Breast epithelium (tissue), 4 donors: ENCODE measurements at regions not wholly inside any gene's neighbourhood (a gene's known extent, or its start where the extent isn't known, plus 50 kb on each side); places are given as distances from the start of the nearest gene placed in this dataset.

ENCODE experiments used
- DNase-seq, 2 donors: peaks; one replicate each; pipeline ENCODE4 v3.0.0-alpha.2; 2019; ENCODE audit warnings: low spot score in 2 of 2
- H3K27ac ChIP-seq, 2 donors: fragments of 200-600 bp; sonication (generic) in 1 of 2; one replicate each; pipeline ENCODE4 v1.5.1; 2016 to 2019; ENCODE audit warnings: mild to moderate bottlenecking in 1 of 2
- H3K27me3 ChIP-seq, 2 donors: fragments of 200-600 bp; sonication (generic) in 1 of 2; one replicate each; pipeline versions ENCODE4 v1.5.1 to v1.6.0; 2017 to 2019; ENCODE audit warnings: control low read depth in 1 of 2, mild to moderate bottlenecking in 1 of 2
- H3K36me3 ChIP-seq: fragments of 200-600 bp; one replicate; pipeline ENCODE4 v1.5.1; 2019
- H3K4me1 ChIP-seq, 2 donors: fragments of 200-600 bp; sonication (generic); one replicate each; pipeline ENCODE4 v1.5.1; 2016 to 2019; ENCODE audit warnings: control low read depth in 1 of 2
- H3K4me3 ChIP-seq, 3 donors: fragments of 200-600 bp; sonication (generic); 1 replicate in 2 of 3; 2 replicates in 1 of 3; pipeline ENCODE4 v1.5.1; 2016 to 2019; ENCODE audit warnings: mild to moderate bottlenecking in 3 of 3, moderate library complexity in 2 of 3
- H3K9me3 ChIP-seq, 2 donors: fragments of 200-600 bp; sonication (generic) in 1 of 2; one replicate each; pipeline ENCODE4 v1.5.1; 2016 to 2019; ENCODE audit warnings: control low read depth in 1 of 2
- POLR2A ChIP-seq: fragments of 450-650 bp; IDR thresholded peaks from one replicate; pipeline ENCODE4 v1.6.1; 2016; ENCODE audit warnings: antibody characterized with exemption, mild to moderate bottlenecking, moderate library complexity
- POLR2AphosphoS5 ChIP-seq, 3 donors: sonication (generic); formaldehyde crosslinking; IDR thresholded peaks; one replicate each; pipeline ENCODE4 v1.6.1; 2017; ENCODE audit warnings: antibody characterized with exemption in 3 of 3
- intact Hi-C: fragments of 100-400 bp; cut with DNase I; formaldehyde crosslinking; loops from one replicate; pipeline ENCODE4 v1.15.1; 2023; ENCODE audit warnings: low total_unique reads
- TF ChIP-seq, protein P1 (sequence below), 3 donors: fragments of 450-650 bp; IDR thresholded peaks; one replicate each; pipeline ENCODE4 v1.5.1; 2016 to 2017; ENCODE audit warnings: antibody characterized with exemption in 3 of 3, mild to moderate bottlenecking in 3 of 3, moderate library complexity in 3 of 3

DNA sequence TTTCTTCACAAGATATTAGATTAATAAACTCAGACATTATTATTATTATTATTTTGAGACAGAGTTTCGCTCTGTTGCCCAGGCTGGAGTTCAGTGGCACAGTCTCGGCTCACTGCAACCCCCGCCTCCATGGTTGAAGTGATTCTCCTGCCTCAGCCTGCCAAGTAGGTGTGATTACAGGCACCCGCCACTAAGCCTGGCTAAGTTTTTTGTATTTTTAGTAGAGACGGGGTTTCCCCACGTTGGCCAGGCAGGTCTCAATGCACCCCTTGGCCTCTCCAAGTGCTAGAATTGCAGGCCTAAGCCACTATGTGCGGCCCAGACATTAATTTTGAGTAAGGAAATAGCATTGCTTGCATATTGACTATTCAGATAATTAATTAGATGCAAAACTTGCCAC is 554.9 kb upstream of the LRFN5 start:
- H3K4me1 ChIP-seq = no peaks in the 10 kb centered on the region
- intact Hi-C loops = no loop called here
- DNase-seq = no peak
- H3K27me3 ChIP-seq = no peaks in the 10 kb centered on the region
- H3K27ac ChIP-seq = no peak overlapping the region
- TF ChIP-seq, protein P1, sequence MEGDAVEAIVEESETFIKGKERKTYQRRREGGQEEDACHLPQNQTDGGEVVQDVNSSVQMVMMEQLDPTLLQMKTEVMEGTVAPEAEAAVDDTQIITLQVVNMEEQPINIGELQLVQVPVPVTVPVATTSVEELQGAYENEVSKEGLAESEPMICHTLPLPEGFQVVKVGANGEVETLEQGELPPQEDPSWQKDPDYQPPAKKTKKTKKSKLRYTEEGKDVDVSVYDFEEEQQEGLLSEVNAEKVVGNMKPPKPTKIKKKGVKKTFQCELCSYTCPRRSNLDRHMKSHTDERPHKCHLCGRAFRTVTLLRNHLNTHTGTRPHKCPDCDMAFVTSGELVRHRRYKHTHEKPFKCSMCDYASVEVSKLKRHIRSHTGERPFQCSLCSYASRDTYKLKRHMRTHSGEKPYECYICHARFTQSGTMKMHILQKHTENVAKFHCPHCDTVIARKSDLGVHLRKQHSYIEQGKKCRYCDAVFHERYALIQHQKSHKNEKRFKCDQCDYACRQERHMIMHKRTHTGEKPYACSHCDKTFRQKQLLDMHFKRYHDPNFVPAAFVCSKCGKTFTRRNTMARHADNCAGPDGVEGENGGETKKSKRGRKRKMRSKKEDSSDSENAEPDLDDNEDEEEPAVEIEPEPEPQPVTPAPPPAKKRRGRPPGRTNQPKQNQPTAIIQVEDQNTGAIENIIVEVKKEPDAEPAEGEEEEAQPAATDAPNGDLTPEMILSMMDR (IDR thresholded peaks at IDR 0.05) = no peak
- no peak for TF ChIP-seq POLR2A
- TF ChIP-seq POLR2AphosphoS5 (IDR thresholded peaks at IDR 0.05) = no peak
- H3K4me3 ChIP-seq = no peak overlapping the region
- H3K9me3 ChIP-seq = no peaks in the 10 kb centered on the region
- no peaks in the 10 kb centered on the region for H3K36me3 ChIP-seq

DNA sequence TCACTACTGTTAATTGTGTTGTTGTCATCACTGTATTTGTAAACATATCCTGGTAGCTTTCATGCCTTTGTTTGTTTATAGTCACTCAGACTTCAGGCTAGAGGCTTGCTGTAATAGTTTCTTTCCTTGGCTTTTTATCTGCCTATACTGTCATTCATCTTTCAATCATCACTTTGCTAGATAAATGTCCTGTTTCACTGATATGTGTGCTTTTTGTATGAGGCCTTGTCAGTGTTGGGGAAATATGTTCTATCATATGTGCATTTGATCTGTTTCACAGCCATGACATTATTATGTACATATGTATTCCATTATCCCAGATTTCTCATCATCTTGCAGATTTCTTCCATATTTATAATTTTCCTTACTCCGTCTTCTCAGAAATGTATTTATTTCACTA is 558.9 kb upstream of the LRFN5 start:
- H3K27me3 ChIP-seq = no peaks in the 10 kb centered on the region
- no peak for TF ChIP-seq POLR2A
- TF ChIP-seq, protein P1 (IDR thresholded peaks at IDR 0.05) = no peak
- no peak for TF ChIP-seq POLR2AphosphoS5 (IDR thresholded peaks at IDR 0.05)
- H3K27ac ChIP-seq = no peak overlapping the region
- H3K4me3 ChIP-seq = no peak overlapping the region
- no peak for DNase-seq
- no peaks in the 10 kb centered on the region for H3K9me3 ChIP-seq
- intact Hi-C loops = no loop called here
- H3K4me1 ChIP-seq = no peaks in the 10 kb centered on the region
- no peaks in the 10 kb centered on the region for H3K36me3 ChIP-seq

DNA sequence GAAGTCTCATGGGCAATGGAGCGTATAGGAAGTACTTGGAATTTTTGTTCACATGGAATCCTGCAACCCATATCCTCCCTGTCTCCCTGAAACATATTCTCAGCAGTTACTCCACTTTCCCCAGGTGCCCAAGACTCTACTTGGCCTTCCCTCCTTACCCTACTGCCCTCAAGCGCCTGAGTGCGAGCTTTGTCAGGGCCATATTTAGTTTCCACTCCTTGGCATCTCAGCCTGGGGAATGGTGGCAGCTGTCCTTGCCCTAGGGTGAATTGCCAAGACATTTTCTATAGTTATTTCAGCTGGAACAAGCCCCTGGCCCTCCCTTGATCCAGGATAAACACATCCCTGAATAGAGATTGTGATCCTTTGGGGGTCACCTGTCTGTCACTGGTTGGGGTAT is 569.3 kb upstream of the LRFN5 start:
- Histone ChIP-seq H3K9me3 (no peaks in the 10 kb centered on the region), H3K36me3 (no peaks in the 10 kb centered on the region), H3K27me3 (no peaks in the 10 kb centered on the region), H3K4me1 (no peaks in the 10 kb centered on the region), H3K4me3 (no peak overlapping the region), H3K27ac (no peak overlapping the region)
- intact Hi-C loops = no loop called here
- DNase-seq = no peak
- TF ChIP-seq POLR2AphosphoS5 (IDR thresholded peaks at IDR 0.05) (no peak), POLR2A (no peak)
- TF ChIP-seq, protein P1 (IDR thresholded peaks at IDR 0.05) = no peak

DNA sequence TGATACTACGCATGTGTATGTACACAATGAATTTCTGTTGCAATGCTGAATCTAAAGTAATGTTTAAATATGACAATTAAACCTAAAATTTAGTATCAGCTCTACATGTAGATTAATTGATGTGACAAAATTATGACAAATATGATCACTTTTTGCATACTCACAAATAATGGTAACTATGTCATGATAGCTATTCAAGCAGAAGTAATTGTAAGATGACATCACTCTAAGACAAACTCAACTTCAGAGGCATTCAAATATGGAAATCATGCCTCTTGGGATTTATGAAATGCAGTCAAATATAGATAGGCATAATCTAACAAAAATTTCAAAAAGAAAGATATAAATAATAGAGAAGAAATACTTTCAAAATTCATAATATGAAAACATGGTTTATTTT is 571.7 kb upstream of the LRFN5 start:
- no peaks in the 10 kb centered on the region for H3K4me1 ChIP-seq
- H3K36me3 ChIP-seq = no peaks in the 10 kb centered on the region
- TF ChIP-seq, protein P1 (IDR thresholded peaks at IDR 0.05) = no peak
- TF ChIP-seq POLR2A (no peak), POLR2AphosphoS5 (IDR thresholded peaks at IDR 0.05) (no peak)
- H3K4me3 ChIP-seq = no peak overlapping the region
- no peaks in the 10 kb centered on the region for H3K27me3 ChIP-seq
- intact Hi-C loops = no loop called here
- H3K9me3 ChIP-seq = no peaks in the 10 kb centered on the region
- H3K27ac ChIP-seq = no peak overlapping the region
- no peak for DNase-seq

DNA sequence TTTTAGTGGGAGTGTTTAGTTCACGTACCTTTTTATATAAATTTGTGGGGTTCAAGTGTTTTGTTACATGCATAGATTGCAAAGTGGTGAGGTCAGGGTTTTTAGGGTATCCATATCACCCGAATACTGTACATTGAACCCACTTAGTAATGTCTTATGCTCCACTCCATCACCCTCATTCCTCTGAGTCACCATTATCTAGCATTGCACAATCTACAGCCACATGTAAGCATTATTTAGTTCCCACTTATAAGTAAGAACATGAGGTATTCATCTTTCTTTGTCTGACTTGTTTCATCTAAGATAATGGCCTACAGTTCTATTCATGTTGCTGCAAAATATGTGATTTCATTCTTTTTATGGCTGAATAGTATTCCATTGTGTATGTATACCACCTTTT is 583.7 kb upstream of the LRFN5 start:
- Histone ChIP-seq H3K9me3 (no peaks in the 10 kb centered on the region), H3K27ac (no peak overlapping the region), H3K4me3 (no peak overlapping the region), H3K36me3 (no peaks in the 10 kb centered on the region), H3K4me1 (no peaks in the 10 kb centered on the region), H3K27me3 (no peaks in the 10 kb centered on the region)
- intact Hi-C loops = no loop called here
- no peak for DNase-seq
- TF ChIP-seq, protein P1 (IDR thresholded peaks at IDR 0.05) = no peak
- no peak for TF ChIP-seq POLR2AphosphoS5 (IDR thresholded peaks at IDR 0.05)
- no peak for TF ChIP-seq POLR2A
